ENCODE measurements at regions not wholly inside any gene's neighbourhood (a gene's known extent, or its start where the extent isn't known, plus 50 kb on each side); places are given as distances from the start of the nearest gene placed in this dataset.

GRCh38 chr4:130534651-130535050 lies 1438.7 kb downstream of the C4orf33 start:
- ChIA-PET POLR2A (no interaction called here), CTCF (no interaction called here)
- TF ChIP-seq, protein P1, sequence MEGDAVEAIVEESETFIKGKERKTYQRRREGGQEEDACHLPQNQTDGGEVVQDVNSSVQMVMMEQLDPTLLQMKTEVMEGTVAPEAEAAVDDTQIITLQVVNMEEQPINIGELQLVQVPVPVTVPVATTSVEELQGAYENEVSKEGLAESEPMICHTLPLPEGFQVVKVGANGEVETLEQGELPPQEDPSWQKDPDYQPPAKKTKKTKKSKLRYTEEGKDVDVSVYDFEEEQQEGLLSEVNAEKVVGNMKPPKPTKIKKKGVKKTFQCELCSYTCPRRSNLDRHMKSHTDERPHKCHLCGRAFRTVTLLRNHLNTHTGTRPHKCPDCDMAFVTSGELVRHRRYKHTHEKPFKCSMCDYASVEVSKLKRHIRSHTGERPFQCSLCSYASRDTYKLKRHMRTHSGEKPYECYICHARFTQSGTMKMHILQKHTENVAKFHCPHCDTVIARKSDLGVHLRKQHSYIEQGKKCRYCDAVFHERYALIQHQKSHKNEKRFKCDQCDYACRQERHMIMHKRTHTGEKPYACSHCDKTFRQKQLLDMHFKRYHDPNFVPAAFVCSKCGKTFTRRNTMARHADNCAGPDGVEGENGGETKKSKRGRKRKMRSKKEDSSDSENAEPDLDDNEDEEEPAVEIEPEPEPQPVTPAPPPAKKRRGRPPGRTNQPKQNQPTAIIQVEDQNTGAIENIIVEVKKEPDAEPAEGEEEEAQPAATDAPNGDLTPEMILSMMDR (IDR thresholded peaks at IDR 0.05; ENCODE audit: control extremely low read depth, extremely low read depth, low read depth, missing control alignments), result no peak
- DNase-seq (ENCODE audit: extremely low spot score), result no peak

- TF ChIP-seq, protein P1 (IDR thresholded peaks at IDR 0.05; ENCODE audit: control extremely low read depth, extremely low read depth, low read depth, missing control alignments), result no peak
- DNase-seq (ENCODE audit: extremely low spot score), result no peak
- POLR2A ChIA-PET, result no interaction called here
- CTCF ChIA-PET, result no interaction called here
Observed at GRCh38 chr4:130542953-130543352, 1447.0 kb downstream of the C4orf33 start.

GRCh38 chr4:130545171-130545570 lies 1449.2 kb downstream of the C4orf33 start:
- ChIA-PET POLR2A (no interaction called here), CTCF (interaction anchor here (1.2 to 1.4 kb wide), 2 partner anchors 14 to 80 kb away, joined by 3 read pairs; no protein-coding TSS in a partner anchor)
- TF ChIP-seq, protein P1 (IDR thresholded peaks at IDR 0.05; ENCODE audit: control extremely low read depth, extremely low read depth, low read depth, missing control alignments), result no peak
- DNase-seq (ENCODE audit: extremely low spot score), result no peak

GRCh38 chr4:130545596-130545995 lies 1449.6 kb downstream of the C4orf33 start:
- TF ChIP-seq, protein P1 (IDR thresholded peaks at IDR 0.05; ENCODE audit: control extremely low read depth, extremely low read depth, low read depth, missing control alignments), result no peak
- ChIA-PET POLR2A (no interaction called here), CTCF (interaction anchor here (1.2 to 1.4 kb wide), 2 partner anchors 15 to 81 kb away, joined by 3 read pairs; no protein-coding TSS in a partner anchor)
- DNase-seq (ENCODE audit: extremely low spot score), result no peak

- ChIA-PET CTCF (interaction anchor here (1.3 kb wide), 1 partner anchor 15 kb away, joined by 3 read pairs; no protein-coding TSS in a partner anchor), POLR2A (no interaction called here)
- no peak for DNase-seq (ENCODE audit: extremely low spot score)
- TF ChIP-seq, protein P1 (IDR thresholded peaks at IDR 0.05; ENCODE audit: control extremely low read depth, extremely low read depth, low read depth, missing control alignments), result no peak
Observed at GRCh38 chr4:130559268-130559667, 1463.3 kb downstream of the C4orf33 start.

DNA sequence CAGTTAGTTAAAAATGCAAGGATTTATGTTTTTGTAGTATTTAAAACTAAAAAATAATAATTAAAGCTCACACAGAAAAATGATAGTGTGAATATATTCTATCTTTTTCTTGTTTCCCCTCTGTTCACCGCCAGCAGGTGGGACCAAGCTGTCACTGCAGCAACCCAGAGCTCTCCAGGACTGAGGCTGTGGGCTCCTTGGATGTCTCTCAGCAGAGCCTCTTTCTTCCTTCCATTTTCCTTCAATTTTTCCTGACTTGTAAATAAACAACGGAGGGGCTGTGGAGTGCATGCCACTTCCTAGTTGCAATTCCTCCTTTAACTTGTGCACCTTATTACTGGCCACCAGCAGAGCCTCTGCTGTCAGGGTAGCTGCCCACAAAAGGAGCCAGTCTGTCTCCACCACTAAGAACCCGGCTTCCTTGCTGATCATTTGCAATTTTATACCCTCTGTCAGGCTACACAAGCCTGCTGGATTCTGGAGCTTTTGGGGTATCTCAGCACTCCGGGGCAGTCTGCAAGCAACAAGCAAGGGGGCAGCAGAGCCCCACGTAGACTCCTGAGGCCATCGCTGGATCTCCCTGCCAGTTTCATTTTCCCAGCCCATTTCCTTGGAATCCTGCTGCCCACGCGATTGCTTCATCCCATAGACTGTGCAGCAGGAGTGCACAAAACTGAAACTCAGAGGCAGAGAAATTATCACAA lies 1467.4 kb downstream of the C4orf33 start:
- CTCF ChIA-PET, result interaction anchor here (1.3 kb wide), 1 partner anchor 10 kb away, joined by 3 read pairs; no protein-coding TSS in a partner anchor
- POLR2A ChIA-PET, result no interaction called here
- TF ChIP-seq, protein P1 (IDR thresholded peaks at IDR 0.05; ENCODE audit: control extremely low read depth, extremely low read depth, low read depth, missing control alignments), result no peak
- no peak for DNase-seq (ENCODE audit: extremely low spot score)

Data from GM10248 (cell line).